Endothelial cell of umbilical vein (primary cell): ENCODE measurements at regions not wholly inside any gene's neighbourhood (a gene's known extent, or its start where the extent isn't known, plus 50 kb on each side); places are given as distances from the start of the nearest gene placed in this dataset.

Experiments
- BruUV-seq: library from RNA; stranded (reverse); fragments of 400-500 nt; replicated peaks from 2 replicates; lab custom pipeline; 2021; lab: Mats Ljungman, UMichigan
- CTCF ChIA-PET: fragments of 300-600, 350-600 bp; sonication (Branson Sonifier 250); formaldehyde crosslinking; loops from one replicate; lab custom pipeline; 2021; ENCODE audit warnings: antibody characterized with exemption, inconsistent platforms; lab: Charles Lee
- POLR2A ChIA-PET: fragments of 300-600, 350-600 bp; sonication (Branson Sonifier 250); formaldehyde crosslinking; loops from one replicate; lab custom pipeline; 2021; ENCODE audit warnings: antibody characterized with exemption, inconsistent platforms; lab: Charles Lee
- DNase-seq: peaks from one replicate; pipeline ENCODE4 v3.0.0-alpha.2; 2011; ENCODE audit warnings: low read depth, low spot score
- FAIRE-seq: peaks from 2 replicates; lab custom pipeline; 2011; peaks lifted over from hg19 to GRCh38; lab: Jason Lieb, UNC
- H2AFZ ChIP-seq: 2 replicates; pipeline ENCODE4 v1.6.0; 2012; ENCODE audit warnings: low read depth, low read length, control low read depth, inconsistent platforms
- H3K27ac ChIP-seq: 2 replicates; pipeline ENCODE4 v1.5.1; 2011; ENCODE audit warnings: low read depth, mild to moderate bottlenecking, control low read depth, low read length, moderate library complexity; ENCODE audit not compliant: insufficient read depth
- H3K27me3 ChIP-seq, 2 experiments: 2 replicates each; pipeline versions ENCODE4 v1.6.0 to v1.6.1; 2011; ENCODE audit warnings: low read length in 2 of 2, mixed read lengths in 1 of 2; ENCODE audit not compliant: control insufficient read depth in 2 of 2, insufficient read depth in 2 of 2
- H3K36me3 ChIP-seq, 2 experiments: 2 replicates in 1 of 2; 3 replicates in 1 of 2; pipeline ENCODE4 v1.5.1; 2011; ENCODE audit warnings: low read length in 2 of 2, mild to moderate bottlenecking in 1 of 2, moderate library complexity in 1 of 2; ENCODE audit not compliant: control insufficient read depth in 2 of 2, insufficient read depth in 2 of 2; ENCODE audit errors: extremely low read depth in 1 of 2
- H3K4me1 ChIP-seq: 3 replicates; pipeline ENCODE4 v1.5.1; 2011; ENCODE audit warnings: mild to moderate bottlenecking, low read length; ENCODE audit not compliant: control insufficient read depth, insufficient read depth; ENCODE audit errors: extremely low read depth
- H3K4me2 ChIP-seq: 2 replicates; pipeline ENCODE4 v1.6.1; 2011; ENCODE audit warnings: low read length, control low read depth, mixed read lengths; ENCODE audit not compliant: insufficient read depth
- H3K4me3 ChIP-seq, 3 experiments: fragments of 200-600 bp in 1 of 3; sonication (generic), shearing (Covaris generic) in 1 of 3; replicated peaks in 1 of 3; 2 replicates each; pipeline ENCODE4 v1.5.1; 2011 to 2016; ENCODE audit warnings: control low read depth in 3 of 3, low read length in 3 of 3, mild to moderate bottlenecking in 2 of 3, inconsistent platforms in 1 of 3, low read depth in 1 of 3, moderate library complexity in 1 of 3; ENCODE audit not compliant: insufficient read depth in 1 of 3
- H3K79me2 ChIP-seq: 2 replicates; pipeline ENCODE4 v1.6.0; 2012; ENCODE audit warnings: low read length, inconsistent platforms; ENCODE audit not compliant: control insufficient read depth, insufficient read depth
- H3K9ac ChIP-seq: replicated peaks from 2 replicates; pipeline ENCODE3; 2011; ENCODE audit warnings: low read length, control low read depth; ENCODE audit not compliant: insufficient read depth; ENCODE audit errors: extremely low read depth
- H3K9me1 ChIP-seq: replicated peaks from 3 replicates; pipeline ENCODE4 v1.6.0; 2011; ENCODE audit warnings: mild to moderate bottlenecking, low read length; ENCODE audit not compliant: control insufficient read depth, insufficient read depth; ENCODE audit errors: extremely low read depth
- H3K9me3 ChIP-seq: replicated peaks from 2 replicates; pipeline ENCODE4 v1.5.1; 2012; ENCODE audit warnings: low read length, inconsistent platforms; ENCODE audit not compliant: control insufficient read depth, insufficient read depth
- H4K20me1 ChIP-seq: replicated peaks from 2 replicates; pipeline ENCODE3; 2011; ENCODE audit warnings: mild to moderate bottlenecking, low read length; ENCODE audit not compliant: control insufficient read depth, insufficient read depth; ENCODE audit errors: extremely low read depth
- CTCF ChIP-seq, 2 donors: IDR thresholded peaks; 1 replicate in 1 of 2; 2 replicates in 1 of 2; pipeline ENCODE4 v1.5.1; 2011; ENCODE audit warnings: low read length in 2 of 2, mild to moderate bottlenecking in 2 of 2, moderate library complexity in 2 of 2, control low read depth in 1 of 2, inconsistent platforms in 1 of 2, low read depth in 1 of 2; ENCODE audit not compliant: insufficient read depth in 1 of 2; ENCODE audit errors: extremely low read depth in 1 of 2
- EZH2 ChIP-seq: IDR thresholded peaks from 2 replicates; pipeline ENCODE4 v1.6.1; 2012; ENCODE audit warnings: borderline replicate concordance, low read depth, mild to moderate bottlenecking, moderate library complexity, low read length, inconsistent platforms; ENCODE audit not compliant: severe bottlenecking
- FOS ChIP-seq: IDR thresholded peaks from 2 replicates; pipeline ENCODE4 v1.6.1; 2011; ENCODE audit warnings: mild to moderate bottlenecking, low read length, moderate library complexity, borderline replicate concordance; ENCODE audit not compliant: insufficient read depth
- GATA2 ChIP-seq: IDR thresholded peaks from 2 replicates; pipeline ENCODE4 v1.7.0; 2011; ENCODE audit warnings: low read depth, mild to moderate bottlenecking, moderate library complexity, mixed read lengths, low read length; ENCODE audit not compliant: insufficient read length, insufficient read depth
- JUN ChIP-seq: IDR thresholded peaks from 2 replicates; pipeline ENCODE4 v1.6.1; 2011; ENCODE audit warnings: borderline replicate concordance, low read depth; ENCODE audit not compliant: insufficient read length, insufficient read depth
- MAX ChIP-seq: IDR thresholded peaks from 2 replicates; pipeline ENCODE4 v1.6.1; 2011; ENCODE audit not compliant: insufficient read depth, insufficient read length
- MYC ChIP-seq: IDR thresholded peaks from one replicate; pipeline ENCODE4 v1.6.1; 2011; ENCODE audit warnings: mild to moderate bottlenecking, low read depth, low read length
- POLR2A ChIP-seq: IDR thresholded peaks from 2 replicates; pipeline ENCODE4 v1.6.1; 2012; ENCODE audit warnings: low read depth, mild to moderate bottlenecking, control low read depth, low read length
- POLR2AphosphoS5 ChIP-seq: IDR thresholded peaks from 2 replicates; pipeline ENCODE4 v1.6.1; 2012; ENCODE audit warnings: low read depth, mild to moderate bottlenecking, control low read depth, low read length, moderate library complexity; ENCODE audit not compliant: insufficient read depth
- dilution Hi-C: fragments of 300-500 bp; cut with MboI; formaldehyde crosslinking; loops from one replicate; pipeline ENCODE4 v1.15.0; 2019; ENCODE audit warnings: low sequenced_read_pairs; ENCODE audit not compliant: extremely low pct_ligation_motif_present
- intact Hi-C: fragments of 100-400 bp; cut with micrococcal nuclease; formaldehyde crosslinking; loops from one replicate; pipeline ENCODE4 v1.10.0; 2022

GRCh38 chr15:91465086-91465485 is 365.0 kb downstream of the SV2B start:
- H3K4me3 ChIP-seq = no peak overlapping the region
- no peaks in the 10 kb centered on the region for H3K79me2 ChIP-seq
- H3K27me3 ChIP-seq = no peaks in the 10 kb centered on the region
- no peaks in the 10 kb centered on the region for H4K20me1 ChIP-seq
- H3K27ac ChIP-seq = no peak overlapping the region
- ChIA-PET POLR2A (no interaction called here), CTCF (no interaction called here)
- intact Hi-C loops (no loop called here), dilution Hi-C loops (no loop called here)
- H3K4me1 ChIP-seq = no peaks in the 10 kb centered on the region
- no peak overlapping the region for H3K4me2 ChIP-seq
- H3K9me1 ChIP-seq = no peaks in the 10 kb centered on the region
- no TSS peak for BruUV-seq
- FAIRE-seq (no peak), DNase-seq (no peak)
- H2AFZ ChIP-seq = no peak overlapping the region
- H3K9me3 ChIP-seq = peaks cover 2% of the 10 kb centered on the region
- H3K36me3 ChIP-seq = no peaks in the 10 kb centered on the region
- no peak for TF ChIP-seq POLR2A
- no peak overlapping the region for H3K9ac ChIP-seq

GRCh38 chr15:91465696-91466095 is 365.6 kb downstream of the SV2B start:
- Histone ChIP-seq H3K9me3 (peaks cover 2% of the 10 kb centered on the region), H4K20me1 (no peaks in the 10 kb centered on the region), H3K36me3 (no peaks in the 10 kb centered on the region), H3K4me2 (no peak overlapping the region), H3K79me2 (no peaks in the 10 kb centered on the region), H3K9me1 (no peaks in the 10 kb centered on the region), H3K27ac (no peak overlapping the region), H3K9ac (no peak overlapping the region), H3K27me3 (no peaks in the 10 kb centered on the region), H3K4me1 (no peaks in the 10 kb centered on the region), H2AFZ (no peak overlapping the region), H3K4me3 (no peak overlapping the region)
- dilution Hi-C loops = no loop called here
- BruUV-seq = no TSS peak
- intact Hi-C loops = no loop called here
- CTCF ChIA-PET = no interaction called here
- no peak for FAIRE-seq
- DNase-seq = no peak
- TF ChIP-seq FOS (no peak), POLR2A (no peak), MYC (no peak), CTCF (IDR thresholded peaks at IDR 0.05; ENCODE audit: extremely low read depth in 1 of 2, insufficient read depth in 1 of 2, low read depth in 1 of 2, low read length in 2 of 2) (no peak), EZH2 (no peak), JUN (no peak), POLR2AphosphoS5 (no peak), GATA2 (no peak), MAX (no peak)
- POLR2A ChIA-PET = no interaction called here
